ENCODE measurements at regions not wholly inside any gene's neighbourhood (a gene's known extent, or its start where the extent isn't known, plus 50 kb on each side); places are given as distances from the start of the nearest gene placed in this dataset.

- TF ChIP-seq ESRRG (CRISPR knock-in tag; IDR thresholded peaks at IDR 0.05) (no peak), ZNF565 (CRISPR knock-in tag; conservative IDR thresholded peaks at IDR 0.05; ENCODE audit: low read depth) (no peak), ZNF8 (CRISPR knock-in tag; IDR thresholded peaks at IDR 0.05) (no peak), TSHZ2 (CRISPR knock-in tag; IDR thresholded peaks at IDR 0.05) (no peak), TCF4 (CRISPR knock-in tag; IDR thresholded peaks at IDR 0.05; ENCODE audit: borderline replicate concordance) (no peak), RARB (CRISPR knock-in tag; IDR thresholded peaks at IDR 0.05) (no peak)
- no peak for ATAC-seq
These were observed 1437.9 kb downstream of the REEP3 start for GRCh38 chr10:64959116-64959515.

- no peak for ATAC-seq
- TF ChIP-seq CSRNP3 (CRISPR knock-in tag; IDR thresholded peaks at IDR 0.05) (no peak), SNAI2 (CRISPR knock-in tag; IDR thresholded peaks at IDR 0.05) (no peak), ZFP30 (CRISPR knock-in tag; IDR thresholded peaks at IDR 0.05) (no peak), TCF4 (CRISPR knock-in tag; IDR thresholded peaks at IDR 0.05; ENCODE audit: borderline replicate concordance) (no peak), CREB5 (CRISPR knock-in tag; IDR thresholded peaks at IDR 0.05; ENCODE audit: low read depth) (no peak), ARNTL (CRISPR knock-in tag; IDR thresholded peaks at IDR 0.05; ENCODE audit: borderline replicate concordance, low read depth) (no peak), ZNF8 (CRISPR knock-in tag; IDR thresholded peaks at IDR 0.05) (no peak), ZC3H10 (CRISPR knock-in tag; IDR thresholded peaks at IDR 0.05) (no peak), ESRRG (CRISPR knock-in tag; IDR thresholded peaks at IDR 0.05) (no peak), GLIS3 (CRISPR knock-in tag; IDR thresholded peaks at IDR 0.05) (no peak), POU6F1 (CRISPR knock-in tag; IDR thresholded peaks at IDR 0.05; ENCODE audit: borderline replicate concordance, low read depth) (no peak), OSR1 (CRISPR knock-in tag; IDR thresholded peaks at IDR 0.05) (no peak), BACH2 (CRISPR knock-in tag; IDR thresholded peaks at IDR 0.05; ENCODE audit: borderline replicate concordance) (no peak), ZNF565 (CRISPR knock-in tag; conservative IDR thresholded peaks at IDR 0.05; ENCODE audit: low read depth) (no peak), TSHZ2 (CRISPR knock-in tag; IDR thresholded peaks at IDR 0.05) (no peak), PATZ1 (CRISPR knock-in tag; IDR thresholded peaks at IDR 0.05; ENCODE audit: borderline replicate concordance) (no peak), TOX (CRISPR knock-in tag; IDR thresholded peaks at IDR 0.05; ENCODE audit: borderline replicate concordance) (no peak), PPARA (CRISPR knock-in tag; IDR thresholded peaks at IDR 0.05; ENCODE audit: borderline replicate concordance) (no peak)
These were observed 1438.7 kb downstream of the REEP3 start for GRCh38 chr10:64959883-64960282.
